ENCODE measurements at regions not wholly inside any gene's neighbourhood (a gene's known extent, or its start where the extent isn't known, plus 50 kb on each side); places are given as distances from the start of the nearest gene placed in this dataset.

DNA sequence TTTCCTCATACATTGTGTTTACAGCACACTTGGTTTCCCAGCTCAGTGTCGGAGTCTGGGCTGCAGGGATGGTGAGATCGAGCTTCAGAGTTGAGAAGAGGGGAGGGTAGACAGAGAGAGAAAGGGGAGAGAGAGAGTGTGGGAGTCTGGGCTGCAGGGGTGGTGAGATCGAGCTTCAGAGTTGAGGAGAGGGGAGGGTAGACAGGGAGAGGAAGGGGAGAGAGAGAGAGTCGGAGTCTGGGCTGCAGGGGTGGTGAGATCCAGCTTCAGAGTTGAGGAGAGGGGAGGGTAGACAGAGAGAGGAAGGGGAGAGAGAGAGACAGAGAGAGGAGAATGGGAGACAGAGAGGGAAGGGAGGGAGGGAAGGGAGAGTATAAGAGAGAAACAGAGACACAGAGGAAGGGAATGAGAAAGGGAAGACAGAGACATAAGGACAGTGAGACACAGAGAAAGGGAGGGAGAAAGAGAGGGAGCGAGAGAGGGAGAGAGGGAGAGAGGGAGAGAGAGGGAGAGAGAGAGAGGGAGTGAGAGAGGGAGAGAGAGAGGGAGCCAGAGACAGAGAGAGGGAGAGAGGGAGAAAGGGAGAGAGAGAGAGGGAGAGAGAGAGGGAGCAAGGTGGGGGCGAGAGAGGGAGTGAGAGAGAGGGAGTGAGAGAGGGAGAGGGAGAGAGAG, 222.7 kb upstream of the GMDS start:
- Mint-ChIP-seq H3K4me1 (peaks cover 7% of the 10 kb centered on the region), H3K27me3 (ENCODE audit: insufficient read depth) (peaks cover 12% of the 10 kb centered on the region), H3K36me3 (ENCODE audit: low read depth) (no peaks in the 10 kb centered on the region), H3K9me3 (no peaks in the 10 kb centered on the region), H3K27ac (no peak overlapping the region), H3K4me3 (no peak overlapping the region)
- no peaks in the 10 kb centered on the region for H3K36me3 ChIP-seq (ENCODE audit: control insufficient read depth, insufficient read depth, low read length)
- H3K4me1 ChIP-seq (ENCODE audit: control insufficient read depth, insufficient read depth, low read length), result no peaks in the 10 kb centered on the region
- H3K4me3 ChIP-seq (ENCODE audit: low read length), result no peak overlapping the region
- no peaks in the 10 kb centered on the region for H3K27me3 ChIP-seq (ENCODE audit: control insufficient read depth, insufficient read depth, low read length, poor library complexity, severe bottlenecking)
- TF ChIP-seq, protein P1, sequence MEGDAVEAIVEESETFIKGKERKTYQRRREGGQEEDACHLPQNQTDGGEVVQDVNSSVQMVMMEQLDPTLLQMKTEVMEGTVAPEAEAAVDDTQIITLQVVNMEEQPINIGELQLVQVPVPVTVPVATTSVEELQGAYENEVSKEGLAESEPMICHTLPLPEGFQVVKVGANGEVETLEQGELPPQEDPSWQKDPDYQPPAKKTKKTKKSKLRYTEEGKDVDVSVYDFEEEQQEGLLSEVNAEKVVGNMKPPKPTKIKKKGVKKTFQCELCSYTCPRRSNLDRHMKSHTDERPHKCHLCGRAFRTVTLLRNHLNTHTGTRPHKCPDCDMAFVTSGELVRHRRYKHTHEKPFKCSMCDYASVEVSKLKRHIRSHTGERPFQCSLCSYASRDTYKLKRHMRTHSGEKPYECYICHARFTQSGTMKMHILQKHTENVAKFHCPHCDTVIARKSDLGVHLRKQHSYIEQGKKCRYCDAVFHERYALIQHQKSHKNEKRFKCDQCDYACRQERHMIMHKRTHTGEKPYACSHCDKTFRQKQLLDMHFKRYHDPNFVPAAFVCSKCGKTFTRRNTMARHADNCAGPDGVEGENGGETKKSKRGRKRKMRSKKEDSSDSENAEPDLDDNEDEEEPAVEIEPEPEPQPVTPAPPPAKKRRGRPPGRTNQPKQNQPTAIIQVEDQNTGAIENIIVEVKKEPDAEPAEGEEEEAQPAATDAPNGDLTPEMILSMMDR (conservative IDR thresholded peaks at IDR 0.05), result no peak
- H3K9me3 ChIP-seq (ENCODE audit: control insufficient read depth, low read length), result no peaks in the 10 kb centered on the region
- no peak overlapping the region for H3K27ac ChIP-seq (ENCODE audit: low read depth, low read length)
- no peak overlapping the region for H3K9ac ChIP-seq (ENCODE audit: extremely low read depth, low read length, poor library complexity, severe bottlenecking)
- WGBS, 2 experiments (ENCODE audit: insufficient coverage in 1 of 2, insufficient read length in 1 of 2), result 59 to 72% methylated on average over 4 to 6 of the region's 6 CpGs
- DNase-seq, result no peak

GRCh38 chr6:2465336-2465735, 219.9 kb upstream of the GMDS start:
- TF ChIP-seq, protein P1 (conservative IDR thresholded peaks at IDR 0.05), result no peak
- Mint-ChIP-seq H3K27me3 (ENCODE audit: insufficient read depth) (peaks cover 12% of the 10 kb centered on the region), H3K9me3 (no peaks in the 10 kb centered on the region), H3K27ac (no peak overlapping the region), H3K4me1 (peaks cover 7% of the 10 kb centered on the region), H3K4me3 (no peak overlapping the region), H3K36me3 (ENCODE audit: low read depth) (no peaks in the 10 kb centered on the region)
- Histone ChIP-seq H3K4me3 (ENCODE audit: low read length) (no peak overlapping the region), H3K9ac (ENCODE audit: extremely low read depth, low read length, poor library complexity, severe bottlenecking) (no peak overlapping the region), H3K9me3 (ENCODE audit: control insufficient read depth, low read length) (no peaks in the 10 kb centered on the region), H3K36me3 (ENCODE audit: control insufficient read depth, insufficient read depth, low read length) (no peaks in the 10 kb centered on the region), H3K27ac (ENCODE audit: low read depth, low read length) (no peak overlapping the region), H3K27me3 (ENCODE audit: control insufficient read depth, insufficient read depth, low read length, poor library complexity, severe bottlenecking) (no peaks in the 10 kb centered on the region), H3K4me1 (ENCODE audit: control insufficient read depth, insufficient read depth, low read length) (no peaks in the 10 kb centered on the region)
- DNase-seq, result no peak
- whole genome bisulfite sequencing, 2 experiments (ENCODE audit: insufficient coverage in 1 of 2, insufficient read length in 1 of 2), result 94 to 100% methylated on average over 3 to 9 of the region's 9 CpGs

DNA sequence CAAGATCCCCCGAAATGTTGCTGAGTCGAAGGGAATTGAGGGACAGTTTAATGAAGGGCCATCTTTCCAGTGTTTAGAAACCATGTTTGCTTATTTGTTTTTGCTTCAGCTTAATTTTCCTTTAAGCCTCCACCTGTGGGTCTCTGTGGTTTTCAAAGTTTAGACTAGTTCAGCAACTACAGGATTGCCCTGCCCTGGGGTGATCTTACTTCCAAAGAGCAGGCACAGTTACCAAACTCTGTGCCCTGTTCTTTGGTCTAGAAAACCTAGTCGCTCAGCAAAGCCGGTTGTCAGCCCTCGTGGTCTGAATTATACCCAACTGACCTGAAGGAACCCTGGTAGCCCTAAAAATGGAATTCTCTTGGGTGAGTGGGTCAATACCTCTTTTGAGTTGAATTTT, 219.2 kb upstream of the GMDS start:
- no peak overlapping the region for H3K27ac Mint-ChIP-seq
- peaks cover 12% of the 10 kb centered on the region for H3K27me3 Mint-ChIP-seq (ENCODE audit: insufficient read depth)
- WGBS, 2 experiments (ENCODE audit: insufficient coverage in 1 of 2, insufficient read length in 1 of 2), result 92 to 94% methylated on average over 5 of the region's 5 CpGs
- Histone ChIP-seq H3K4me1 (ENCODE audit: control insufficient read depth, insufficient read depth, low read length) (no peaks in the 10 kb centered on the region), H3K36me3 (ENCODE audit: control insufficient read depth, insufficient read depth, low read length) (no peaks in the 10 kb centered on the region), H3K9me3 (ENCODE audit: control insufficient read depth, low read length) (no peaks in the 10 kb centered on the region), H3K9ac (ENCODE audit: extremely low read depth, low read length, poor library complexity, severe bottlenecking) (no peak overlapping the region), H3K27me3 (ENCODE audit: control insufficient read depth, insufficient read depth, low read length, poor library complexity, severe bottlenecking) (no peaks in the 10 kb centered on the region), H3K4me3 (ENCODE audit: low read length) (no peak overlapping the region), H3K27ac (ENCODE audit: low read depth, low read length) (no peak overlapping the region)
- H3K36me3 Mint-ChIP-seq (ENCODE audit: low read depth), result no peaks in the 10 kb centered on the region
- H3K9me3 Mint-ChIP-seq, result no peaks in the 10 kb centered on the region
- TF ChIP-seq, protein P1 (conservative IDR thresholded peaks at IDR 0.05), result no peak
- H3K4me1 Mint-ChIP-seq, result peaks cover 7% of the 10 kb centered on the region
- DNase-seq, result no peak
- H3K4me3 Mint-ChIP-seq, result no peak overlapping the region

Measured in endodermal cell (in vitro differentiated cells).